NCI-H1694 treated with DMSO at 0.1 percent for 48 hours (cell line): ENCODE measurements at regions not wholly inside any gene's neighbourhood (a gene's known extent, or its start where the extent isn't known, plus 50 kb on each side); places are given as distances from the start of the nearest gene placed in this dataset.
"Not testable (repeated sequence)": the region's sequence is repeated elsewhere in the genome, so short reads cannot be mapped to it uniquely, and the experiment has no call there.

Experiments
- DNase-seq: peaks from one replicate; lab custom pipeline; 2025; lab: John Stamatoyannopoulos, UW

DNA sequence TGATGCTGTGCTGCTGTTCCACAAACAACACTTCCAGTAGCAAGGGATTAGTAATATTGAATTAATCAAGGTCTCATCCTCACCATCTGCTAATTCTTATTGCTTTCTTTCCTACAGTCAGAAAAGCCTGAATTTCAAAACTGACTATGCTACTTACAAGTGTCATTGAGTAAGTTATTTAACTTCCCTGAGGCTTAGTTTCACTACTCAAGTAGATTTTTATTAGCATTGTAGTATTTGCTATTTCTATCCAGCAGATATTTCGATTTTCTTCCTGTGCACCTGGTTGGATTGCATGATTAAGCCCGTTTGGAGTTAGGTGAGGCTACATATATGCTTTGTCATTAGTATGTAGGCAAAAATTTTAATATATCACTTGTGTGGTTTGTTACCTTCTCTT is 591.5 kb downstream of the TRHDE start:
- no peak for DNase-seq

DNA sequence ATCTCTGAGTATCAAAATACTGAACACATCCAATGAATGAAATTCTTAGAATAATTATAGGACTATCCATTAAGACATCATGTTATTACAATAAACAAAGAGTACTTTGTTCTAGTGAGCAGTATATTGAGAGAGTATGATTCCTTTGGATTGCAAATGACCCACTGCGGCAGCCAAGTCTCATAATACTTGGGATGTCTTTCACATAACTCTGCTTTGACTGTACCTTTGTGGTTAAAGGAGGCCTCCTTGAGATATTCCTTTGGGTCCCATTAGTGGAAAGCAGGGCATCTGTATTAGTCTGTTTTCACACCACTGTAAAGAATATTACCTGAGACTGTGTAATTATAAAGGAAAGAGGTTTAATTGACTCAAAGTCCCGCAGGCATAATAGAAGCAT is 593.8 kb downstream of the TRHDE start:
- no peak for DNase-seq

DNA sequence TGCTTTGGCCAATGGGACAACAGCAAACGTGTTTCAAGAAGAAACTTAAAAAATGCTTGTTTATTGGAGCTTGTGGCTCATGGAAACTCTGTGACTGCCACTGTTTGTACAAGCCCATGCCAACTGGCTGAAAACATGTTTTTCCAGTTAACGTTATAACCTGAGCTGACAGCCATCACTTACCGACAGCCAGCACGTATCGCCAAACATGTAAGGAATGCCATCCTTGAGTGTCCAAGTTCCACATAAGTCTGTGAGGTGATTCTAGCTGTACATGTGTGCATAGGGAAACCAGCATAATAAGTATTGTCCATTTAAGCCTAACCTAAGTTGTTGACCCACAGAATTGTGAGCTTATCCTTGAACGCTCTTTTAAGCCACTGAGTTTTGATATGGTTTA is 596.9 kb downstream of the TRHDE start:
- no peak for DNase-seq

DNA sequence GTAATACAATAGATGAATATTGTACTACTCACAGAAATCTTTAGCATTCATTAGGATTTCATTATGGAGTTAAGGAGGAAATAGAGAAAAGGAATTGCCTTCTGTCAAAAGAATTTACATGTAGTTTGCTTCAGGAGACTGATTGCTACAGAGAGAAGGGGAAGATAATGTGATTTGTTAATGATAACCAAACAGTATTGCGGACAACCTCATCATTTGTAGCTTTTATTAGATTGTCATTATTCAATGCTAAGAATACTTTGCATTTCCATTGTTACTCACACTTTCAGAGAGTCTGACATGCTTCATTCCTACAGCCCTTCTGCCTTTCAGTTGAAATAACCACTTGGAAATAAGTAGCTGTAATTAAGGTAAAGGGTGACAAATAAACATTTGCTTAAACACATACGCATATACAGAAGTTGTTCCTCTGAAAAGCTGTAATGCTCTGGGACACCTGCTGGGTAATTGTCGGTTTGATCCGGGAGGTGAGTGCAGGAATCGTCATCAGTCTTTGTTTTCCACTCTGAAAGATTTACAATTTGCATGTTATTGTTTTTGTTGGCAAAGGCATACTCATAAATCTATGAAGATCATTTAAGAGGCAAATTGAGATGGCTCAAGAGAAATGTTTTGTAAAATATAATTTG is 600.2 kb downstream of the TRHDE start:
- no peak for DNase-seq

DNA sequence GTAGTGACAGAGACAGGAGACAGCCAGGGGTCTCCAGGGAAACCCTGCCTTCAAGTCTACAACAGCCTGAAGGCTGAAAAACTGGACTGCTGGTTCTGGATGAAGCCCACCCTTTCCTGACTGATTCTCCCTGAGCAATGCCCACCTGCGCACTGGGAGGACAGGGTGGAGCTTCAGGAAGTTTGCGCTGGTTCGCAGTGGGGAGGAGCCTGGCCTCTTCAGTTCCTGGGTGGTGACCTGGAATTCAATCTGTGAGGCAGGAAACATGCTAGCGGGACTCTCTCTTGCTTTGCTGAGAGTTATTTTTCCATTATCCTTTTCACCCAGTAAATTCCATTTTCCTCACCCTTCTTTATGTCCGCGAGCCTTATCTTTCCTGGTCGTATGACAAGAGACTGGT is 600.8 kb downstream of the TRHDE start:
- no peak for DNase-seq

DNA sequence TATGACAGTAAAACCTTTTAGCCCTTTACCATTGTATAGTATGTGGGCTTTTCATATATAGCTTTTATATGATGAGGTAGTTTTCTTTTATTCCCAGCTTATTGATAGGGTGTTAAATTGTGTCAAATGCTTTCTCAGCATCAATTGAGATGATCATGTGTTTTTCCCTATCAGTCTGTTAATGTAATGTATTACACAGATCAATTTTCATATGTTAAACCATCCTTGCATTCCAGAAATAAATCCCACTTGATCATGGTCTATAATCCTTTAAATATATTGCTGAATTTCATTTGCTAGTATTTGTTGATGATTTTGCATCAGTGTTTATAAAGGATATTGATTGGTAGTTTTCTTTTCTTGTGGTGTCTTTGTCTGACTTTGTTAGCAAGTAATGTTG is 603.9 kb downstream of the TRHDE start:
- DNase-seq, result no peak

DNA sequence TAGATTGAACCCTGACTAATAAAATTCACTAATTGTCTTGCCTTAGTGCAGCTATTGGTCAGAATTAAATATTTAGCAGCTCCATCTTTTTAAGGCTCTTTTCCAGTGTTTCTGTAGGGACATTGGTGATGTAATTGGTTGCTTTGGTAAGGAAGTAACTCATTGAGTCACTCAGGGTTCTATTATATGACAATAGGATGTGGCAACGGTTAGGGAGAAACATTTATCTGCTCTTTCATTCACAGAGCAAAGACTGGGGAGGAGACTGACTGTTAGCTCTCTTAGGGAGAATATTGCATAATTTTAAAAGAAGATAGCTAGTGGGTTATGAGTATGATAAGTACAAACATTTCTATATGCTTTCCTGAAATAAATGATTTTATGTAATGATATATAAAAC is 616.5 kb downstream of the TRHDE start:
- DNase-seq, result no peak

DNA sequence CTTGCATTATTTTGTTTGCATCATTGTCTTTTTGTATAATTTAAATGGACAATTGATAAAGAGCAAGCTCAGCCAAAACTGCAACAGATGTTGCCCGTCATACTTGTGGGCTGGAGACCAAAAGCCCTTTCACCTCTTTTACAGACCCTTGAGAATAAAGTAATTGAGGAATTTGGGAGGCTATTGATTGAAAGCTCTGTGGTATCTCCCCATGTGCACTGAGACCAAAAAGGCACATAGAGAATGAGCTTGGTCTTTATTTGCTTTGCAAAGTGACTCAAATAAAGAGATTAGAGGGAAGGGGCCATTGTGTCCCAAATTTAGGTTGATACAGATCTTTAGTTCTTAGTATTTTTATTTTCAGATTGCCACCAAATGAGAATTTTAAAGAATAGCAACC is 617.6 kb downstream of the TRHDE start:
- no peak for DNase-seq

DNA sequence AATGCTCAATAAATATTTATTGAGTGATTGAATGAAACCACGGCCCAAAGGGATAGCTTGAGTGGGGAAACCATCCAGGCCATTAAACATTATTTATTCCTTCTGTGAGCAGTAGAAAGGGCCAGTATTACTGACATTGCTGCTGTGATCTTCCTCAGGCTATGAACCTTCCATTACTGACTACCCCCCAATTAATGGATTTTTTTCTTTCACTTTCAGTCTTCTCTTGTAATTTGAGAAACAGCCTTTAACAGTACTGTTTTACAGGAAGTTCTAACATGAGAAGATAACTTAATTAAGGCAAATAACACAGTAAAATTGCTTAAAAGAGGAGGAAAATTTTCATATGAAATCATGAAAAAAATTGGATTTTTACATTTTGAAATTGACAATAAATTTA is 629.5 kb downstream of the TRHDE start:
- DNase-seq, result no peak

DNA sequence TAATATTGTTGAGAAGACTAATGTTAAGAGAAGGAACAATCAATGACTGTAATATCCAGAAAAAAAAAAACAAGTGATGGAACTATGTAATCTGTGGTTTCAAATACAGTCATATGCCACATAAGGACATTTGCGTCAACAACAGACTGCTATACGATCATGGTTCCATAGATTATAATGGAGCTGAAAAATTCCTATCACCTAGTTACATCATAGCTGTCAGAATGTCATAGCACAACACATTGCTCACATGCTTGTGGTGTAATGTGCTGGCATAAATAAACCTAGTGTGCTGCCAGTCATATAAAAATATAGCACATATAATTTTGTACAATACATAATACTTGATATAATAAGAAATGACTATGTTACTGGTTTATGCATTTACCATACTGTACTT is 653.5 kb downstream of the TRHDE start:
- no peak for DNase-seq

DNA sequence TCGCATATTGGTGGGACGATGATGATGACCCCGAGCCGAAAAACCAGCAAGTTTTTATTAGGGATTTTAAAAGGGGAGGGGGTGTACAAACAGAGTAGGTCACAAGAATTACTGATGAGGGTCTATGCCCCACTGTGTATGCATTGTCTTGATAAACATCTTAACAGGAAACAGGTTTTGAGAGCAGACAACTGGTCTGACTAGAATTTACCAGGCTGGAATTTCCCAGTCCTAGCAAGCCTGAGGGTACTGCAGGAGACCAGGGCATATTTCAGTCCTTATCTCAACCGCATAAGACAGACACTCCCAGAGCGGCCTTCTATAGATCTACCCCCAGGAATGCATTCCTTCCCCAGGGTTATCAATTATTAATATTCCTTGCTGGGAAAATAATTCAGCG is 659.7 kb downstream of the TRHDE start:
- DNase-seq, result not testable (repeated sequence)

DNA sequence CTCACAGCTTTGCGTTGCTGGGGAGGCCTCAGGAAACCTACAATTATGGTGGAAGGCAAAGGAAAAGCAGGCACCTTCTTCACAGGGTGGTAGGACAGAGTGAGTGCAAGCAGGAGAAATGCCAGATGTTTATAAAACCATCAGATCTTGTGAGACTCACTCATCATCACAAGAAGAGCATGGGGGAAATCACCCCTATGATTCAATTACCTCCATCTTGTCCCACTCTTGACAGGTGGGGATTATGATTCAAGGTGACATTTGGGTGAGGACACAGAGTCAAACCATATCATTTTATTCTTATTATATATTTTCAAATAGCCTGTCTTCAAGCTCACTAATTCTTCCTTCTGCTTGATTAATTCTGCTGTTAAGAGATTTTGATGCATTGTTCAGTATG is 665.3 kb downstream of the TRHDE start:
- DNase-seq, result no peak

DNA sequence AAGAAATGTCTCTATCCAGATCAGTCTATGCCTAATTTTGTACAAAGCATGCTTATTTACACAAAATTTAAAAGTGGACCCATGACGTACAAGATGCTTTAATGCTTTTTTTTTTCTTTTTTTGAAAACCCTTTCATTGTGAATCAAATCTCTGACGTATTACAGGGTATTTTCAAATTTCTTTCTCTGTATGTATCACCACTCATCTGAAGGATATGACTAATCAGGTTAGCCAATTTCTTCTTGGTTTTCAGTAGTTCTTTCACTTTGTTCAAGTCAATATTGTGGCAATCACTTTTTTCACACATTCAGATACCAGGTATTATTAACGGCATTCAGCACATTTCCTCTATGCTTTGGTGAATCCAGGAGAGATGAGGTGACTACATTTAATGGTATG is 685.3 kb downstream of the TRHDE start:
- no peak for DNase-seq

DNA sequence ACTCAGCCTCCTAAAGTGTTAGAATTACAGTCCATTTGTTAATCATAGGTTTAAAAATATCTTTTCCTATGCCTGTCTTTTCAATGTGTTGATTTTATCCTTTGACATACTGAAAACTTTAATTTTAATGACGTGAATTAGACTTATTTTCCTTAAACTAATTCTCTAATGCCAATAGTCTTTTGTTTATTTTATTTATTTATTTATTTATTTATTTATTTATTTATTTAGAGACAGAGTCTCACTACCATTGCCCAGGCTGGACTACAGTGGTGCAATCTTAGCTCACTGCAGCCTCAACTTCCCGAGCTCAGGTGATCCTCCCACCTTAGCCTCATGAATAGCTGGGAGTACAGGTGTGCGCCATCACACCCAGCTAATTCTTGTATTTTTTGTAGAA is 694.5 kb downstream of the TRHDE start:
- no peak for DNase-seq

DNA sequence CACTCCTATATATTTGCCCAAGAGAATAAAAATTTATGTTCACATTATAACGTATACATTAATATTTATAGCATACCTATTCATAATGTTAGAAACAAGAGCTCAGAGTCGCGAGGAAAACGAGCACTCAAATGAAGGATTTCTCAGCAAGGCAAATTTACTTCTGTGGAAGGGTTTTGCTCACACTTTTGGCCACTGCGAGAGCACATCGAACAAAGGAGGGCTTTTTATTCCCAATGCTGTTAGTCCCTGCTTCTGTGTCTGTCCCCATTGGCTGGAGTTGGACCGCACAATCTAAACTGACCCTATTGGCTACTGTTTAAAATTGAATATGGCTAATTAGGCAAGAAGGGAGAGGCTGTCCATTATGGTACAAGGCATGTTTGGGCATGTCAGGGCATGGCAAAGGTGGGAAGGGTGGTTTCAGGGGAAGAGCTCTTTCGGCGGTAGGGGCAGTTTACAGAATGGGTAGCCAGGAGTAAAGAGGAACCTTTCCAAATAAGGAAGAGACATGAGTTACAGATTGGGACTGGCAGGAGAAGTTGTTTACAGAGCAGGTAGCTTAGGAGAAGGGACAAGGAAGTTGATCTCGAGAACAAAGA is 702.9 kb downstream of the TRHDE start:
- DNase-seq, result no peak

DNA sequence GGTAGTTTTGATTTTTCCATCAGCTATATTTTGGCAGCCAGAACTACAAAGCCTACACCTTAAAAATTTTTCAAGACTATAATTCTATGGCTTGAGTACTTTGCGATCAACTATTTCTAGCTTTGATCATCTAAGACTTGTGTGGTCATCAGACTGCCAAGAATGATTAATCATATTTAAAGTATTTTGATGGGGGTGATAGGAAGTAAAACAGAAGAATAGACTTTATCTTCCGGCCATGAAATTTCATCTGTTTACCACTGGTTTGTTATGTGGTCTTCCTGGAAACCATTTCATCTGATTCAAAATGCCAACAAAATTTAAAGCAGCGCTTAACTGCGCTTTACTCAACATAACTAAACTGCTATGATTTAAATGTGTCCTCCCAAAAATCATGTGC is 706.8 kb downstream of the TRHDE start:
- no peak for DNase-seq

DNA sequence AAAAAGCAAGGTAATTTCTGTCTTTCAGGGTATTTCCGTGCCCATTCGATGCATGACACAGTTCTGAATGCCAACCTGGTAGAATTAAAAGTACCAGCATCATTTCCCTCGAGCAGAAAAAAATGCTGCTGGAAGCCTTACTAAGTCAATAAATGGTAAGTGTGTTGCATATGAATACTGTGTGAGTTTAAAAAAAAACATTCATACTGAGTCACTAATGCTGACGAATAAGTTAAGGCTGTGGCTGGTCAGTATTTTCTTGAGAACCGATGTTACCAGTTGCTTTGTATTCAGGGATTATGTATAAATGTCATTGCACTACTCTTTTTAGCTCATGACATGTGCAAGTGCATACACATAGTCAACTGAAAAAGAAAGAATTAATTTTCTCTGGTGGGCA is 710.2 kb downstream of the TRHDE start:
- no peak for DNase-seq

DNA sequence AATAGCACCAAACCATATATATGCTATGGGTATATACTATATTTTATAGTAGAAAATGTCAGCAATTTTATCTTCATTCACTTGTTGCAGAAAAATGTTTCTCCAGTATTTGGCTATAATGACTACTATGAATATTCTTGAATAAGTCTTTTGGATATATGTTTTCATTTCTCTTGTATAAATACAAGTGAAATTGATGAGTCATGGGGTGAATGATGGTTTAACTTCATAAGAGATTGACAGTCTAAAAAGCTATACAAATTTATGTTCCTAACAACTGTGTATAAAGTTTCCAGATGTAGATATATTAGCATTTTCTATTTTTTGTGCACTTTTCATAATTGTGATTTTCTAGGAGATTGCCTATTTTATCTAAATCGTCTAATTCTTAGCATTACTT is 714.8 kb downstream of the TRHDE start:
- no peak for DNase-seq

DNA sequence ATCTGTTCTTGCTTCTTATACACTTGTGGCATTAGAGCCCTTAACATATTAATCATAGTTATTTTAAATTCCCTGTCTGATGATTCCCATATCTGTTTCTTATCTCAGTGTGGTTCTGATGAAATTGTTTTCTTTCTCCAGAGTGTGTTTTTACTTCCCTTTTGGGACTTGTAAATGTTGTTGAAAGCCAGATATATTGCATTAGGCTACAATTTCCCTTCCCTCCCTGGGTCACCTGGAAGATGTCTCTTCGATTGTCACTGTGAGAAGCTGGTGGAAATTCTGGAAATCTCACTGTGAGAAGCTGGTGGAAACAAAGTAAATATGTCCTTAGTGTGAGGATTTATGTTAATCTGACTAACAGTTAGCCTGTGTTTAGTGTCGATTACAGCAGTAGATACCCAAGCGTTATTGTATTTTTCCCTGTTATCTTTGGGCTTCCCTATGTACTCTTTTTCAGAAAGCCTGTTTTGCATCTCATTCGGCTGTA is 717.3 kb downstream of the TRHDE start:
- DNase-seq, result no peak

DNA sequence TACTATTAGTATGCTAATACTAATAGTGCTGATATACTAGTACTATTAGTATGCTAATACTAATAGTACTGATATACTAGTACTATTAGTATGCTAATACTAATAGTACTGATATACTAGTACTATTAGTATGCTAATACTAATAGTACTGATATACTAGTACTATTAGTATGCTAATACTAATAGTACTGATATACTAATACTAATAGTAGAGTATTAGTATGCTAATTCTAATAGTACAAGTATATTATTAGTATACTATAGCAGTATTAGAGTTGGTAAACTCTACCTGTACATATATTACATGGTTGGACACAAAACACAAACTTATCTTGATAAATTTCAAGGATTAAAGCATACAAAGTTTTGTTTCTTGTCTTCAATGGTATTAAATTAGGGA is 722.9 kb downstream of the TRHDE start:
- DNase-seq, result not testable (repeated sequence)

DNA sequence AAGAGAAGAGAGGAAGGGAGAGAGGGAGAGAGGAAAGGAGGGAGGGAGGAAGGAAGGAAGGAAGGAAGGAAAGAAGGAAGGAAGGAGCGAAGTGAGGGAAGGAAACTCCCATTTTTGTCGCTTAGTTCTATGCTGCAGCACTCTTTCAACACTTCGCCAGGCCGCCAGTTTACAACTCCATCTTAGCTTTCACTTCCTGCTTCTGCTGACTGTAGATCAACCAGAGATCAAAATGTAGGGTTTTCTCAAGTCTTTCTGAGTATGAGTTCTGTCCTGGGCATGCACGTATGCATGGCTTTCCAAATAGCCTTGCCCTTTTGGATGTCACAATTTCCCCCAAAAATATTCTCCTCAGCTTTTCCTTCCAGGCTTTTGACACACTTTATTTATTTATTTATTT is 723.4 kb downstream of the TRHDE start:
- no peak for DNase-seq

DNA sequence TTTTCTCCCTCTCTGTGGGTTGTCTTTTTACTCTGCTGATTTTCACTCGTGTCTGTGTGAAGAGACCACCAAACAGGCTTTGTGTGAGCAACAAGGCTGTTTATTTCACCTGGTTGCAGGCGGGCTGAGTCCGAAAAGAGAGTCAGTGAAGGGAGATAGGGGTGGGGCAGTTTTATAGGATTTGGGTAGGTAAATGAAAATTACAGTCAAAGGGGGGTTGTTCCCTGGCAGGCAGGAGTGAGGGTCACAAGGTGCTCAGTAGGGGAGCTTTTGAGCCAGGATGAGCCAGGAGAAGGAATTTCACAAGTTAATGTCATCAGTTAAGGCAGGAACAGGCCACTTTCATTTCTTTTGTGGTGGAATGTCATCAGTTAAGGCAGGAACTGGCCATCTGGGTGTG is 729.6 kb downstream of the TRHDE start:
- DNase-seq, result not testable (repeated sequence)

DNA sequence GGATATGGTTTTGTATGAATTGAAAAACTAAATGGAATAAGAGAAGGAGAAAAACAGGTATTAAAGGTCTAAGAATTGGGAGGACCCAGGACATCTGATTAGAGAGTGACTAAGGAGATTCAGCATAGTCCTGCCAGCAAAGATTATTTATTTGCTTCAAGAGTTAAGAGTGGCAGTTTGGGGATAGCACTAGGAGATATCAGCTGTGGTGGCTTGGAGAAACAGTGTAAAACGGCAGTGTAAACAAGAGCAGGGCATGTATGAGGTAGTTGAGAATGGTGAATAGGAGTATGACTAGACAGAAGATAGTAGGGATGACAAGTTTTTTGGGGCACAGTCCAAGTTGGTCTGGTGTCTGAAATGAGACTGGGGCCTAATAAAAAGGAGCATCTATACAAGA is 730.3 kb downstream of the TRHDE start:
- DNase-seq, result not testable (repeated sequence)

DNA sequence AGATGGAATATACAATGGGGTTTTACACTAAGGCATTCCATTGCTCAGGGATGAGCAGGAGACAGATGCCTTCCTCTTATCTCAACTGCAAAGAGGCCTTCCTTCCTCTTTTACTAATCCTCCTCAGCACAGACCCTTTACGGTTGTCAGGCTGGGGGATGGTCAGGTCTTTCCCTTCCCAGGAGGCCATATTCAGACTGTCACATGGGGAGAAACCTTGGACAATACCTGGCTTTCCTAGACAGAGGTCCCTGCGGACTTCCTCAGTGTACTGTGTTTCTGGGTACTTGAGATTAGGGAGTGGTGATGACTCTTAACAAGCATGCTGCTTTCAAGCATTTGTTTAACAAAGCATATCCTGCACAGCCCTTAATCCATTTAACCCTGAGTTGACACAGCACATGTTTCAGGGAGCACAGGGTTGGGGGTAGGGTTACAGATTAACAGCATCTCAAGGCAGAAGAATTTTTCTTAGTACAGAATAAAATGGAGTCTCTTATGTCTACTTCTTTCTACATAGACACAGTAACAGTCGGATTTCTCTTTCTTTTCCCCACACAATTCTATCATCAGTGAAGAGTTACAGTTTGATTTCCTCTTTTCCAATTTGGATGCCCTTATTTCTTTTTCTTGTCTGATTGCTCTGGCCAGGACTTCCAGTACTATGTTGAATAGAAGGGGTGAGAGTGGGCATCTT is 737.1 kb downstream of the TRHDE start:
- DNase-seq, result not testable (repeated sequence)
